Stomach (tissue), 8 donors: ENCODE measurements at regions not wholly inside any gene's neighbourhood (a gene's known extent, or its start where the extent isn't known, plus 50 kb on each side); places are given as distances from the start of the nearest gene placed in this dataset.

Experiments used
- DNase-seq, 2 donors: peaks; one replicate each; pipeline versions ENCODE4 v3.0.0 to v3.0.0-alpha.2; 2013 to 2019
- H3K27ac ChIP-seq, 5 donors: fragments of 200-600 bp in 4 of 5; sonication (generic) in 4 of 5; one replicate each; pipeline ENCODE4 v1.5.1; 2013 to 2019; ENCODE audit warnings: mild to moderate bottlenecking in 1 of 5, moderate library complexity in 1 of 5
- H3K27me3 ChIP-seq, 3 donors: fragments of 200-600 bp; sonication (generic); one replicate each; pipeline ENCODE4 v1.5.1; 2017 to 2019; ENCODE audit warnings: mixed run types in 1 of 3
- H3K36me3 ChIP-seq, 4 donors: fragments of 200-600 bp; sonication (generic); 1 replicate in 3 of 4; 2 replicates in 1 of 4; pipeline ENCODE4 v1.5.1; 2016 to 2019
- H3K4me1 ChIP-seq, 4 donors: fragments of 200-600 bp; sonication (generic); one replicate each; pipeline ENCODE4 v1.5.1; 2016 to 2019
- H3K4me3 ChIP-seq, 4 donors: fragments of 200-600 bp; sonication (generic) in 3 of 4; one replicate each; pipeline ENCODE4 v1.5.1; 2016 to 2019; ENCODE audit warnings: mild to moderate bottlenecking in 1 of 4
- H3K9me3 ChIP-seq, 4 donors: fragments of 200-600 bp; sonication (generic); one replicate each; pipeline ENCODE4 v1.5.1; 2016 to 2019
- CTCF ChIP-seq, 7 experiments: fragments of 450-650 bp in 4 of 7; fragments of 200-600 bp in 3 of 7; sonication (generic) in 3 of 7; IDR thresholded peaks; one replicate each; pipeline ENCODE4 v1.5.1; 2016 to 2019; ENCODE audit warnings: antibody characterized with exemption in 7 of 7, control low read depth in 2 of 7, mild to moderate bottlenecking in 1 of 7
- EP300 ChIP-seq: sonication (generic); formaldehyde crosslinking; IDR thresholded peaks from one replicate; pipeline ENCODE4 v1.6.1; 2017; ENCODE audit warnings: antibody characterized with exemption
- POLR2A ChIP-seq, 4 donors: fragments of 450-650 bp; IDR thresholded peaks; one replicate each; pipeline ENCODE4 v1.6.1; 2016; ENCODE audit warnings: antibody characterized with exemption in 4 of 4, control low read depth in 2 of 4, mild to moderate bottlenecking in 1 of 4, moderate library complexity in 1 of 4
- POLR2AphosphoS5 ChIP-seq, 3 donors: sonication (generic); formaldehyde crosslinking; IDR thresholded peaks; one replicate each; pipeline ENCODE4 v1.6.1; 2016; ENCODE audit warnings: antibody characterized with exemption in 3 of 3
- WGBS, 5 donors: extraction: QIAGEN DNeasy Blood & Tissue Kit in 3 of 5; methylation state at CpG; one replicate each; pipeline versions ENCODE4 v1.1.5 to v1.1.7; 2013 to 2018; 5-methylcytosine and 5-hydroxymethylcytosine counted together
- intact Hi-C: fragments of 100-400 bp; cut with DNase I; formaldehyde crosslinking; loops from one replicate; pipeline ENCODE4 v1.15.1; 2023; ENCODE audit warnings: low total_unique reads
- donor health status: healthy with polysubstance abuse.
- donor health status: Bipolar disorder and iron deficiency.
- donor health status: healthy.

- H3K27ac ChIP-seq, result no peak overlapping the region
- no peak overlapping the region for H3K4me3 ChIP-seq
- TF ChIP-seq CTCF (IDR thresholded peaks at IDR 0.05) (no peak), EP300 (no peak), POLR2AphosphoS5 (IDR thresholded peaks at IDR 0.05) (no peak), POLR2A (IDR thresholded peaks at IDR 0.05) (no peak)
- no peaks in the 10 kb centered on the region for H3K36me3 ChIP-seq
- no peaks in the 10 kb centered on the region for H3K4me1 ChIP-seq
- no peaks in the 10 kb centered on the region for H3K9me3 ChIP-seq
- DNase-seq, result no peak
- no peaks in the 10 kb centered on the region for H3K27me3 ChIP-seq
- intact Hi-C loops, result no loop called here
These were observed 143.3 kb upstream of the KLHL4 start for GRCh38 chrX:87374324-87374723.

- Histone ChIP-seq H3K36me3 (no peaks in the 10 kb centered on the region), H3K4me1 (no peaks in the 10 kb centered on the region), H3K4me3 (no peak overlapping the region), H3K27me3 (no peaks in the 10 kb centered on the region), H3K9me3 (no peaks in the 10 kb centered on the region), H3K27ac (no peak overlapping the region)
- intact Hi-C loops, result no loop called here
- no peak for TF ChIP-seq EP300
- TF ChIP-seq POLR2A (IDR thresholded peaks at IDR 0.05), result no peak
- no peak for TF ChIP-seq CTCF (IDR thresholded peaks at IDR 0.05)
- no peak for TF ChIP-seq POLR2AphosphoS5 (IDR thresholded peaks at IDR 0.05)
- DNase-seq, result no peak
- 66 to 83% (median 75%) methylated on average over 4 of the region's 4 CpGs for WGBS, 5 donors
These were observed 140.7 kb upstream of the KLHL4 start for GRCh38 chrX:87376896-87377295.

GRCh38 chrX:87388381-87388780 lies 129.2 kb upstream of the KLHL4 start:
- Histone ChIP-seq H3K36me3 (no peaks in the 10 kb centered on the region), H3K9me3 (no peaks in the 10 kb centered on the region), H3K27me3 (no peaks in the 10 kb centered on the region), H3K4me3 (no peak overlapping the region), H3K27ac (no peak overlapping the region), H3K4me1 (no peaks in the 10 kb centered on the region)
- intact Hi-C loops, result no loop called here
- DNase-seq, result no peak
- no peak for TF ChIP-seq EP300
- no peak for TF ChIP-seq POLR2A (IDR thresholded peaks at IDR 0.05)
- TF ChIP-seq CTCF (IDR thresholded peaks at IDR 0.05), result no peak
- TF ChIP-seq POLR2AphosphoS5 (IDR thresholded peaks at IDR 0.05), result no peak
- WGBS, 5 donors, result 57 to 86% (median 75%) methylated on average over 1 of the region's 1 CpG

- DNase-seq, result peak in 1 of 2 donors; percentile 10
- WGBS, 5 donors, result 38 to 50% (median 46%) methylated on average over 1 of the region's 1 CpG
- no peaks in the 10 kb centered on the region for H3K4me1 ChIP-seq
- H3K4me3 ChIP-seq, result no peak overlapping the region
- H3K36me3 ChIP-seq, result no peaks in the 10 kb centered on the region
- no peaks in the 10 kb centered on the region for H3K9me3 ChIP-seq
- intact Hi-C loops, result no loop called here
- H3K27ac ChIP-seq, result no peak overlapping the region
- no peaks in the 10 kb centered on the region for H3K27me3 ChIP-seq
- TF ChIP-seq CTCF (IDR thresholded peaks at IDR 0.05) (no peak), EP300 (no peak), POLR2A (IDR thresholded peaks at IDR 0.05) (no peak), POLR2AphosphoS5 (IDR thresholded peaks at IDR 0.05) (no peak)
These were observed 125.9 kb upstream of the KLHL4 start for GRCh38 chrX:87391742-87392141.
